ENCODE measurements at regions not wholly inside any gene's neighbourhood (a gene's known extent, or its start where the extent isn't known, plus 50 kb on each side); places are given as distances from the start of the nearest gene placed in this dataset.

DNA sequence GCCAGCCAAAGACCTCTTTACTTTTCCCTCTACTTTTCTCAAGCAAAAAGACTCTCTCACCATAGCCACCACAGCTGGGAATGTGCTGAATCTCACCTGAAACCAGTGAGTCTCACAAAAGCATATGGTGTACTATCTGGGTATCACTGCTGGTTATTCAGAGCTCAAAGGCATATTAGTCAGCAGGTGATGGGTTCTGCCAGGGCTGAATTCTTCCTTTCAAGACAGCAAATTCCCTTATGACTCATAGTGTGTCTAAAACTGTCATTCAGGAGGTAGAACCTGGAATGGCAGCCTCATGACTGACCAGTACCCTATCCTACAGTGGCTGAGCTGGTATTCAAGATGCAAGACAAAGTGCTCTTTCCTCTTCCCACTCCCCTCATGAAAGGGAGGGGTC lies 2859.1 kb downstream of the PCDH9 start:
- Histone ChIP-seq H2AFZ (ENCODE audit: low read length) (no peak overlapping the region), H4K20me1 (ENCODE audit: insufficient read depth, low read length, poor library complexity, severe bottlenecking) (no peaks in the 10 kb centered on the region), H3K9me2 (replicated peaks; ENCODE audit: low read depth, low read length) (no peaks in the 10 kb centered on the region), H3K79me2 (ENCODE audit: insufficient read depth, low read length) (no peaks in the 10 kb centered on the region), H3K4me3 (ENCODE audit: low read length, poor library complexity, severe bottlenecking) (no peak overlapping the region), H3K4me1 (ENCODE audit: insufficient read depth, low read length, poor library complexity, severe bottlenecking) (no peaks in the 10 kb centered on the region), H3F3A (ENCODE audit: low read depth) (no peaks in the 10 kb centered on the region), H3K4me2 (ENCODE audit: low read depth, low read length, poor library complexity, severe bottlenecking) (no peak overlapping the region), H3K27me3 (ENCODE audit: insufficient read depth, low read length, poor library complexity, severe bottlenecking) (no peaks in the 10 kb centered on the region), H3K36me3 (ENCODE audit: insufficient read depth, low read length) (no peaks in the 10 kb centered on the region), H3K9me3 (ENCODE audit: insufficient read depth, low read depth, low read length) (peaks cover 2% of the 10 kb centered on the region; the same call in 1 of the 2 replicates), H3K9ac (ENCODE audit: low read depth, low read length, poor library complexity, severe bottlenecking) (no peak overlapping the region)
- no peak for TF ChIP-seq EZH2phosphoT487 (IDR thresholded peaks at IDR 0.05; ENCODE audit: borderline replicate concordance)
- TF ChIP-seq, protein P1, sequence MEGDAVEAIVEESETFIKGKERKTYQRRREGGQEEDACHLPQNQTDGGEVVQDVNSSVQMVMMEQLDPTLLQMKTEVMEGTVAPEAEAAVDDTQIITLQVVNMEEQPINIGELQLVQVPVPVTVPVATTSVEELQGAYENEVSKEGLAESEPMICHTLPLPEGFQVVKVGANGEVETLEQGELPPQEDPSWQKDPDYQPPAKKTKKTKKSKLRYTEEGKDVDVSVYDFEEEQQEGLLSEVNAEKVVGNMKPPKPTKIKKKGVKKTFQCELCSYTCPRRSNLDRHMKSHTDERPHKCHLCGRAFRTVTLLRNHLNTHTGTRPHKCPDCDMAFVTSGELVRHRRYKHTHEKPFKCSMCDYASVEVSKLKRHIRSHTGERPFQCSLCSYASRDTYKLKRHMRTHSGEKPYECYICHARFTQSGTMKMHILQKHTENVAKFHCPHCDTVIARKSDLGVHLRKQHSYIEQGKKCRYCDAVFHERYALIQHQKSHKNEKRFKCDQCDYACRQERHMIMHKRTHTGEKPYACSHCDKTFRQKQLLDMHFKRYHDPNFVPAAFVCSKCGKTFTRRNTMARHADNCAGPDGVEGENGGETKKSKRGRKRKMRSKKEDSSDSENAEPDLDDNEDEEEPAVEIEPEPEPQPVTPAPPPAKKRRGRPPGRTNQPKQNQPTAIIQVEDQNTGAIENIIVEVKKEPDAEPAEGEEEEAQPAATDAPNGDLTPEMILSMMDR (conservative IDR thresholded peaks at IDR 0.05; ENCODE audit: low read length): no peak

DNA sequence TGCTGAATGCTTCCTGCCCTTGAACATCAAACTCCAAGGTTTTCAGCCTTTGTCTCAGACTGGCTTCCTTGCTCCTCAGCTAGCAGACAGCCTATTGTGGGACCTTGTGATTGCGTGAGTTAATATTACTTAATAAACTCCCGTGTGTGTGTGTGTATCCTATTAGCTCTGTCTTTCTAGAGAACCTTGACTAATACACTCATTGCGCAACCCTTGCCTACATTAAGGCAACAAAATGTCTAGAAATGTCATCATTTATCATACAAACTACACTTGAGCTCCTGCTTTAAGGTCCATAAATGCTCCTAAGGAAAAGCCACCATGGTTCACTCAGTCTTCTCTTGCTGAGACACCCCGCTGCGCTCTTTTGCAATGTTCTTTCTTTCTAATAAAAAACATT lies 2861.0 kb downstream of the PCDH9 start:
- H2AFZ ChIP-seq (ENCODE audit: low read length): no peak overlapping the region
- H4K20me1 ChIP-seq (ENCODE audit: insufficient read depth, low read length, poor library complexity, severe bottlenecking): no peaks in the 10 kb centered on the region
- no peak overlapping the region for H3K9ac ChIP-seq (ENCODE audit: low read depth, low read length, poor library complexity, severe bottlenecking)
- H3K27me3 ChIP-seq (ENCODE audit: insufficient read depth, low read length, poor library complexity, severe bottlenecking): no peaks in the 10 kb centered on the region
- H3K36me3 ChIP-seq (ENCODE audit: insufficient read depth, low read length): no peaks in the 10 kb centered on the region
- no peaks in the 10 kb centered on the region for H3K79me2 ChIP-seq (ENCODE audit: insufficient read depth, low read length)
- no peaks in the 10 kb centered on the region for H3F3A ChIP-seq (ENCODE audit: low read depth)
- H3K9me3 ChIP-seq (ENCODE audit: insufficient read depth, low read depth, low read length): no peaks in the 10 kb centered on the region; the same call in 1 of the 2 replicates
- TF ChIP-seq, protein P1 (conservative IDR thresholded peaks at IDR 0.05; ENCODE audit: low read length): no peak
- no peak for TF ChIP-seq EZH2phosphoT487 (IDR thresholded peaks at IDR 0.05; ENCODE audit: borderline replicate concordance)
- no peaks in the 10 kb centered on the region for H3K4me1 ChIP-seq (ENCODE audit: insufficient read depth, low read length, poor library complexity, severe bottlenecking)
- no peaks in the 10 kb centered on the region for H3K9me2 ChIP-seq (replicated peaks; ENCODE audit: low read depth, low read length)
- no peak overlapping the region for H3K4me3 ChIP-seq (ENCODE audit: low read length, poor library complexity, severe bottlenecking)
- no peak overlapping the region for H3K4me2 ChIP-seq (ENCODE audit: low read depth, low read length, poor library complexity, severe bottlenecking)

DNA sequence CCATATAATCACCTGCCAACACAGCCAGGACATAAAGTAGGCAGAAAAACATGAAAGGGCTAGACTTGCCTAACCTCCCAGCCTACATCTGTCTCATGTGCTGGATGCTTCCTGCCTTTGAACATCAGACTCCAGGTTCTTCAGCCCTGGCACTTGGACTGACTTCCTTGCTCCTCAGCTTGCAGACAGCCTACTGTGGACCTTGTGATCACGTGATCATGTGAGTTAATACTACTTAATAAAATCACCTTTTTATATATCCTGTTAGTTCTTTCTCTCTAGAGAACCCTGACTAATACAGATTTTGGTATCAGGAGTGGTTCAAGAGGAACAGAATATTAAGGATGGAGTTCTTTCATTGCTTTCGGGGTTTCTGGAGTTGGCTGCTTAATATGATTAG lies 2867.6 kb downstream of the PCDH9 start:
- Histone ChIP-seq H3K9me3 (ENCODE audit: insufficient read depth, low read depth, low read length) (no peaks in the 10 kb centered on the region), H2AFZ (ENCODE audit: low read length) (no peak overlapping the region), H3F3A (ENCODE audit: low read depth) (no peaks in the 10 kb centered on the region), H3K4me1 (ENCODE audit: insufficient read depth, low read length, poor library complexity, severe bottlenecking) (peaks cover 10% of the 10 kb centered on the region), H3K4me3 (ENCODE audit: low read length, poor library complexity, severe bottlenecking) (no peak overlapping the region), H3K36me3 (ENCODE audit: insufficient read depth, low read length) (no peaks in the 10 kb centered on the region), H3K79me2 (ENCODE audit: insufficient read depth, low read length) (no peaks in the 10 kb centered on the region), H3K4me2 (ENCODE audit: low read depth, low read length, poor library complexity, severe bottlenecking) (no peak overlapping the region), H3K9me2 (replicated peaks; ENCODE audit: low read depth, low read length) (no peaks in the 10 kb centered on the region), H4K20me1 (ENCODE audit: insufficient read depth, low read length, poor library complexity, severe bottlenecking) (no peaks in the 10 kb centered on the region), H3K9ac (ENCODE audit: low read depth, low read length, poor library complexity, severe bottlenecking) (no peak overlapping the region), H3K27me3 (ENCODE audit: insufficient read depth, low read length, poor library complexity, severe bottlenecking) (no peaks in the 10 kb centered on the region)
- no peak for TF ChIP-seq EZH2phosphoT487 (IDR thresholded peaks at IDR 0.05; ENCODE audit: borderline replicate concordance)
- TF ChIP-seq, protein P1 (conservative IDR thresholded peaks at IDR 0.05; ENCODE audit: low read length): no peak

Data from Loucy (cell line).